Heart left ventricle (tissue), 16 donors: ENCODE measurements at regions not wholly inside any gene's neighbourhood (a gene's known extent, or its start where the extent isn't known, plus 50 kb on each side); places are given as distances from the start of the nearest gene placed in this dataset.

ENCODE experiments used
- ATAC-seq, 4 donors: fragments of 200-7000 bp; cut with Tn5 transposase; one replicate each; pipeline ENCODE4 v1.9.1; 2020 to 2022; ENCODE audit warnings: moderate library complexity in 4 of 4, mild to moderate bottlenecking in 3 of 4, moderate number of reproducible peaks in 1 of 4
- DNase-seq, 5 donors: peaks; one replicate each; pipeline ENCODE4 v3.0.0-alpha.2; 2020
- H3K27ac ChIP-seq, 12 donors: fragments of 200-600 bp; sonication (generic) in 4 of 12; one replicate each; pipeline versions ENCODE4 v1.5.0 to v1.8.0; 2016 to 2022; ENCODE audit warnings: mild to moderate bottlenecking in 2 of 12
- H3K27me3 ChIP-seq, 9 donors: fragments of 200-600 bp; sonication (generic) in 2 of 9; one replicate each; pipeline versions ENCODE4 v1.5.1 to v1.8.0; 2016 to 2022; ENCODE audit warnings: mild to moderate bottlenecking in 3 of 9
- H3K36me3 ChIP-seq, 9 donors: fragments of 200-600 bp; sonication (generic) in 2 of 9; one replicate each; pipeline versions ENCODE4 v1.5.0 to v1.8.0; 2018 to 2022; ENCODE audit warnings: mild to moderate bottlenecking in 2 of 9
- H3K4me1 ChIP-seq, 12 donors: fragments of 200-600 bp; sonication (generic) in 4 of 12; one replicate each; pipeline versions ENCODE4 v1.5.0 to v1.8.0; 2016 to 2022; ENCODE audit warnings: mild to moderate bottlenecking in 3 of 12
- H3K4me3 ChIP-seq, 12 donors: fragments of 200-600 bp; sonication (generic) in 4 of 12; one replicate each; pipeline versions ENCODE4 v1.5.0 to v1.8.0; 2017 to 2022; ENCODE audit warnings: mild to moderate bottlenecking in 9 of 12, moderate library complexity in 4 of 12
- H3K9me3 ChIP-seq, 12 donors: fragments of 200-600 bp; sonication (generic) in 4 of 12; one replicate each; pipeline versions ENCODE4 v1.5.0 to v1.8.0; 2016 to 2022; ENCODE audit warnings: mild to moderate bottlenecking in 1 of 12
- POLR2A ChIP-seq, 2 donors: fragments of 450-650 bp; IDR thresholded peaks; one replicate each; pipeline ENCODE4 v1.6.1; 2017; ENCODE audit warnings: antibody characterized with exemption in 2 of 2, mild to moderate bottlenecking in 2 of 2, moderate library complexity in 2 of 2
- WGBS, 4 donors: extraction: QIAGEN DNeasy Blood & Tissue Kit in 2 of 4; methylation state at CpG; one replicate each; pipeline versions ENCODE4 v1.1.5 to v1.1.7; 2013 to 2018; 5-methylcytosine and 5-hydroxymethylcytosine counted together
- intact Hi-C, 10 donors: fragments of 100-400 bp; cut with DNase I; formaldehyde crosslinking; loops; one replicate each; pipeline versions ENCODE4 v1.11.1 to v1.14.2; 2022
- TF ChIP-seq, protein P1 (sequence below), 12 donors: fragments of 200-600 bp; sonication (generic) in 4 of 12; IDR thresholded peaks; one replicate each; pipeline versions ENCODE4 v1.5.0 to v1.8.0; 2018 to 2022; ENCODE audit warnings: antibody characterized with exemption in 12 of 12, mild to moderate bottlenecking in 5 of 12
- donor health status: ischemic (EF 13 %, LVEDD 7.1; RV severe dilation, severe dysfunction).
- donor health status: healthy with polysubstance abuse.
- donor health status: DM: no; HTN: yes; CAD: no.
- donor health status: DM: no; HTN: no; CAD: no.
- donor health status: ischemic (EF 25% LVEDD 6.9; RV normal size, moderate dysfunction).
- donor health status: ischemic (EF 25% LVEDD 5.7; RV mildly dilated, moderate dysfunction).
- donor health status: healthy.
- donor health status: DM: yes; HTN: yes; CAD: no.
- donor health status: ischemic (EF 35%, LVEDD 5.7; RV mildly dilated, moderate dysfunction).
- donor health status: nonischemic (EF 11% LVEDD 7.7; RV severe dilation, severe dysfunction).
- donor health status: DM: yes; HTN: yes; CAD: no.
- donor health status: PGD.
- donor health status: ischemic (EF 29% LVEDD 5.4; RV normal size, mild dysfunction).
- donor health status: nonischemic (EF 23%, LVEDD 6.1; RV moderate dilation, normal function).

GRCh38 chr2:78061301-78061700 is 539.1 kb upstream of the LRRTM4 start:
- H3K4me3 ChIP-seq = no peak overlapping the region
- intact Hi-C loops = no loop called here
- no peak for ATAC-seq
- no peak for DNase-seq
- peaks cover 0 to 3% (median 0%) of the 10 kb centered on the region in 12 donors for H3K9me3 ChIP-seq
- no peaks in the 10 kb centered on the region for H3K4me1 ChIP-seq
- TF ChIP-seq, protein P1, sequence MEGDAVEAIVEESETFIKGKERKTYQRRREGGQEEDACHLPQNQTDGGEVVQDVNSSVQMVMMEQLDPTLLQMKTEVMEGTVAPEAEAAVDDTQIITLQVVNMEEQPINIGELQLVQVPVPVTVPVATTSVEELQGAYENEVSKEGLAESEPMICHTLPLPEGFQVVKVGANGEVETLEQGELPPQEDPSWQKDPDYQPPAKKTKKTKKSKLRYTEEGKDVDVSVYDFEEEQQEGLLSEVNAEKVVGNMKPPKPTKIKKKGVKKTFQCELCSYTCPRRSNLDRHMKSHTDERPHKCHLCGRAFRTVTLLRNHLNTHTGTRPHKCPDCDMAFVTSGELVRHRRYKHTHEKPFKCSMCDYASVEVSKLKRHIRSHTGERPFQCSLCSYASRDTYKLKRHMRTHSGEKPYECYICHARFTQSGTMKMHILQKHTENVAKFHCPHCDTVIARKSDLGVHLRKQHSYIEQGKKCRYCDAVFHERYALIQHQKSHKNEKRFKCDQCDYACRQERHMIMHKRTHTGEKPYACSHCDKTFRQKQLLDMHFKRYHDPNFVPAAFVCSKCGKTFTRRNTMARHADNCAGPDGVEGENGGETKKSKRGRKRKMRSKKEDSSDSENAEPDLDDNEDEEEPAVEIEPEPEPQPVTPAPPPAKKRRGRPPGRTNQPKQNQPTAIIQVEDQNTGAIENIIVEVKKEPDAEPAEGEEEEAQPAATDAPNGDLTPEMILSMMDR (IDR thresholded peaks at IDR 0.05) = no peak
- TF ChIP-seq POLR2A (IDR thresholded peaks at IDR 0.05) = no peak
- WGBS, 4 donors = 68 to 84% (median 80%) methylated on average over 2 of the region's 2 CpGs
- no peak overlapping the region for H3K27ac ChIP-seq
- H3K36me3 ChIP-seq = no peaks in the 10 kb centered on the region
- no peaks in the 10 kb centered on the region for H3K27me3 ChIP-seq

DNA sequence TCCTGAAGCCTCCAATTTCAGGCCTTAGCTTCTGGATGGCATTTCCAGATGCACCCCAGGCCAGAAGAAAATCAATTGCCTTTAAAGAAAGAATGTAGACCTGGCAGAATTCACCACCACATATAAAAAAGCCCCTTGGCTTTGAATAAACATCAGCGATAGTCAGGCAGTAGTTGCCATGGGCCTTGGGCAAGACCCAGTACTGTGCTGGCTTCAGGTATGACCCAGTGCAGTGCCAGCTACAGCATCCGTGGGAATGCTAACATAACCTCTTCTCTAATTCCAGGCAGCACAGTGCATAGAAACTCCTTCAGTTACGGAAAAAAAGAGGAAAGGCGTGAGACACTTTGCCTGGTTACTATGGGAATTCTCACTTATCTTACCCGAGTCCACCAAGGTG is 539.6 kb upstream of the LRRTM4 start:
- H3K36me3 ChIP-seq = no peaks in the 10 kb centered on the region
- ATAC-seq (no peak), DNase-seq (no peak)
- no peak overlapping the region for H3K27ac ChIP-seq
- no peak for TF ChIP-seq POLR2A (IDR thresholded peaks at IDR 0.05)
- TF ChIP-seq, protein P1 (IDR thresholded peaks at IDR 0.05) = no peak
- H3K9me3 ChIP-seq = peaks cover 0 to 3% (median 0%) of the 10 kb centered on the region in 12 donors
- H3K4me1 ChIP-seq = no peaks in the 10 kb centered on the region
- no peaks in the 10 kb centered on the region for H3K27me3 ChIP-seq
- WGBS, 4 donors = 75 to 94% (median 85%) methylated on average over 5 of the region's 5 CpGs
- no peak overlapping the region for H3K4me3 ChIP-seq
- intact Hi-C loops = no loop called here

DNA sequence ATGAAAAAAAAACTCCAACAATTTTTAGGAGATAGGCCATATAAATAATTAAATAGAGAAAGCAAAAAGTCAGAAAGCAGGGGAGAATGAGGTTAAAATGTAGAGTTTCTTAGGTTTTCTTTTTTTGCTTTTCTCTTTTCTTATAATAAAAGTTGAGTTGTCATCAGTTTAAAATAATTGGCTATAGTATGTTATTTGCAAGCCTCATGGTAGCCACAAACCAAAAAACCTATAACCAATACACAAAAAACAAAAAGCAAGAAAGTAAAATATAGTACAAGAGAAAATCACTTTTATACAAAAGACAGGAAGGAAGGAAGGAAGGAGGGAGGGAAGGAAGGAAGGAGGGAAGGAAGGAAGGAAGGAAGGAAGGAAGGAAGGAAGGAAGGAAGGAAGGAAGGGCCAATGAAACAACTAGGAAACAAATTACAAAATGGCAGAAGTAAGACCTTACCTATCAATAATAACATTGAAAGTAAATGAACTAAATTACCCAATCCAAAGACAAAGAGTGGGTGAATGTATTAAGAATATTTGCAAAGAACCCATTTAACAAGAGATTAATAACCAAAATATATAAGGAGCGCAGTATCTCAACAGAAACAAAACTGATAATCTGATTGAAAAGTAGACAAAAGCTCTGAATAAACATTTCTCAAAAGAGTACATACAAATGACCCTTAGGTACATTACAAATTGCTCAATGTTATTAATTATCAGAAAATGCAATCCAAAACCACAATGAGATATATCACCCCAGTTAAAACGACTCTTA is 541.3 kb upstream of the LRRTM4 start:
- 58 to 80% (median 77%) methylated on average over 2 of the region's 2 CpGs for WGBS, 4 donors
- TF ChIP-seq, protein P1 (IDR thresholded peaks at IDR 0.05) = no peak
- TF ChIP-seq POLR2A (IDR thresholded peaks at IDR 0.05) = no peak
- no peaks in the 10 kb centered on the region for H3K27me3 ChIP-seq
- no peaks in the 10 kb centered on the region for H3K4me1 ChIP-seq
- no peak overlapping the region for H3K27ac ChIP-seq
- H3K36me3 ChIP-seq = no peaks in the 10 kb centered on the region
- intact Hi-C loops = no loop called here
- ATAC-seq (no peak), DNase-seq (no peak)
- H3K4me3 ChIP-seq = no peak overlapping the region
- H3K9me3 ChIP-seq = peaks cover 0 to 3% (median 0%) of the 10 kb centered on the region in 12 donors

DNA sequence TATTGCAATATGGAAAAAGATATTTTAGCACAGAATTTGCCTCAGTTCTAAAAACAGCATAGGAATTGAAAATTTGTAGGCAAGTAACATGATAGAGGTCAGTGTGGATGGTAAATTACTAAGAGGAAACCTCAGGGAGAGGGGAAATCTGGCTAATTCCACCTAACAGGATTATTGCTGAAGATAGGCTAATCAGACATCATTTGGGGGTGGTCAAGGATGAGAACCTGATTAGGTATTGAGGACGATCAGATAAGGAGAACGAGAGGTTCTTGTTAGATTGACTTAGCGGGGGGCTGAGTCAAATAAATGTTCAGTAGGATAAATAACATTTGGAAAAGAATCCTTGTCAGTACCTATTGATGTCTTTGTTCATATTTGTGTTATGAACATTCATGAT is 543.2 kb upstream of the LRRTM4 start:
- H3K4me1 ChIP-seq = no peaks in the 10 kb centered on the region
- H3K27ac ChIP-seq = no peak overlapping the region
- intact Hi-C loops = no loop called here
- no peak for TF ChIP-seq POLR2A (IDR thresholded peaks at IDR 0.05)
- TF ChIP-seq, protein P1 (IDR thresholded peaks at IDR 0.05) = no peak
- ATAC-seq (no peak), DNase-seq (no peak)
- peaks cover 0 to 3% (median 0%) of the 10 kb centered on the region in 12 donors for H3K9me3 ChIP-seq
- no peaks in the 10 kb centered on the region for H3K36me3 ChIP-seq
- H3K27me3 ChIP-seq = no peaks in the 10 kb centered on the region
- WGBS, 4 donors = 33 to 43% (median 36%) methylated on average over 3 of the region's 3 CpGs
- H3K4me3 ChIP-seq = no peak overlapping the region
